Right lobe of liver (tissue), 4 donors: ENCODE measurements at regions not wholly inside any gene's neighbourhood (a gene's known extent, or its start where the extent isn't known, plus 50 kb on each side); places are given as distances from the start of the nearest gene placed in this dataset.

Source experiments
- POLR2A ChIP-seq: fragments of 450-650 bp; IDR thresholded peaks from one replicate; pipeline ENCODE4 v1.6.1; 2017; ENCODE audit warnings: antibody characterized with exemption, mild to moderate bottlenecking
- TF ChIP-seq, protein P1 (sequence below), 4 donors: fragments of 200-600 bp in 3 of 4; fragments of 450-650 bp in 1 of 4; IDR thresholded peaks; one replicate each; pipeline versions ENCODE4 v1.5.1 to v1.8.0; 2016 to 2022; ENCODE audit warnings: antibody characterized with exemption in 4 of 4, mild to moderate bottlenecking in 2 of 4
- donor health status: DM: no; HTN: no; CAD: no.
- donor health status: DM: no; HTN: no; CAD: no.
- donor health status: DM: no; HTN: yes; CAD: no.

DNA sequence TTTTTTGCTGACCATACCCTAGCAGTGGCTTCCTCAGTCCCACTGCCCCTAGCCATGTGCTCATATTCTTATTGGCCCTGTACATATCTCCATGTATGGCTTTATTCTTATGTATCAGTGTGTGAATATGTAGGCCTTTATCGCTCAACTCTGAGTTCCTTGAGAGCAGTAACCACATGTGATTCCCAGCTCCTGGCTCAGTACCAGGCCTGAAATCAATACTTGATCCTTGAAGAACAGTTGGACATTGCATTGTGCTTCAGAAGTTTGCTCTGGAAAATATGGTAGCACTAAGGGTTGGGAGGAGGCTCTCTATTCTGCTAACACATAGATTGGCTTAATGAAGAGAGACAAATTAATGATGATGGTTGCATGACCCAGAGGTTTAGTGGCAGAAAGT lies 118.8 kb upstream of the FERMT1 start:
- TF ChIP-seq, protein P1, sequence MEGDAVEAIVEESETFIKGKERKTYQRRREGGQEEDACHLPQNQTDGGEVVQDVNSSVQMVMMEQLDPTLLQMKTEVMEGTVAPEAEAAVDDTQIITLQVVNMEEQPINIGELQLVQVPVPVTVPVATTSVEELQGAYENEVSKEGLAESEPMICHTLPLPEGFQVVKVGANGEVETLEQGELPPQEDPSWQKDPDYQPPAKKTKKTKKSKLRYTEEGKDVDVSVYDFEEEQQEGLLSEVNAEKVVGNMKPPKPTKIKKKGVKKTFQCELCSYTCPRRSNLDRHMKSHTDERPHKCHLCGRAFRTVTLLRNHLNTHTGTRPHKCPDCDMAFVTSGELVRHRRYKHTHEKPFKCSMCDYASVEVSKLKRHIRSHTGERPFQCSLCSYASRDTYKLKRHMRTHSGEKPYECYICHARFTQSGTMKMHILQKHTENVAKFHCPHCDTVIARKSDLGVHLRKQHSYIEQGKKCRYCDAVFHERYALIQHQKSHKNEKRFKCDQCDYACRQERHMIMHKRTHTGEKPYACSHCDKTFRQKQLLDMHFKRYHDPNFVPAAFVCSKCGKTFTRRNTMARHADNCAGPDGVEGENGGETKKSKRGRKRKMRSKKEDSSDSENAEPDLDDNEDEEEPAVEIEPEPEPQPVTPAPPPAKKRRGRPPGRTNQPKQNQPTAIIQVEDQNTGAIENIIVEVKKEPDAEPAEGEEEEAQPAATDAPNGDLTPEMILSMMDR (IDR thresholded peaks at IDR 0.05) = no peak
- TF ChIP-seq POLR2A = no peak
